T-helper 9 cell (primary cell): ENCODE measurements at regions not wholly inside any gene's neighbourhood (a gene's known extent, or its start where the extent isn't known, plus 50 kb on each side); places are given as distances from the start of the nearest gene placed in this dataset.
"Not testable (repeated sequence)": the region's sequence is repeated elsewhere in the genome, so short reads cannot be mapped to it uniquely, and the experiment has no call there.

Experiments
- DNase-seq: peaks from one replicate; pipeline ENCODE4 v3.0.0-alpha.2; 2020

DNA sequence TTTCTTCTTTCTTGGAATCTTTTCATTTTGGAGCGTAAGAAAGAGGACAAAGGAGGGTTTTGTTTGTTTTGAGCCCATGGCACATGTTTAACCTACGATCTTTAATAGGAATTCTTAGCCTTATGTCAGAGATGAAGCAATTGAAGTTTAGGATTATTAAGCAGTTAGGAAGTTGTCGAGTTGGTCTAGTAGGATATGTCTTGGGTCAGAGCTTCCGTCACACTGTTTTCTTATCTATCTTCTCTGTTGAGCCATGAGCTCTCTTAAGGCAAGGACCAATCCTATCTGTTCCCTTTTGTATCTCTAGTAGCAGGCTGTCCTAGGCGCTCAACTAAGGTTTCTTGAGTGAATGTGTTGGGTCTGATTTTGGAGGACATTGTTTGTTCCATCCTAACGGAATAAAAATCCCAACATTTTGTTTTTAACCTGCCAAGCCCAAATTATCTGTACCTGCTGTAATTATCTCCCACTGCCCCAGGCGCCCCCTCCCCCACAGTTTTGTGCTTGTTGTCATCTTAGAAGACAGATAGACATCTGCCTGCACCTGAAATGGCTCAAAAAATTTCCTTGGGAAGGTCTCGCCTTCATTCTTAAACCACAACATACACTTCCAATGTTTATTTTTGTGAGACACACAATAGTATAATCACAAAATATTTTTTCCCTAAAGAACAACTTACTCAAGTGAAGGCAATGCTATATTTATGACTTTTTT lies 95.3 kb upstream of the GADD45A start:
- DNase-seq: no peak

DNA sequence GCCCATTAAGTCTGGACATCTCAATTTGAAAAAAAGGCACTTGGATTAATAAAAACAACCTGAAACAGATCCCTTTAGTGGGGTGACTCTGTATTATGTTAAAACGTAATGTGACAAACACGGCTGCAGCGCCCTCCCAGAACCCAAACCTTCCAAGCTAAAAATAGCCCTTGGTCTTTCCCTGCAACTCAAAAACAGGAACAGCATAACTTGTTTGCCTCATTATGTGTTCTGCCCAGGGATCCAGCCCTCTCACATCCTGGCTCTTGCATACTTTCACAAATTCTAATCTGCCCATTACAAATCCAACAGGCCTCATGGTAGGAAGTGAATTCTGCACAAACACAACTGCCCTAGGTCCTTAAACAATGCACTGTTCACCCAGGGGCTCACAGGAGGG lies 94.7 kb upstream of the GADD45A start:
- no peak for DNase-seq

DNA sequence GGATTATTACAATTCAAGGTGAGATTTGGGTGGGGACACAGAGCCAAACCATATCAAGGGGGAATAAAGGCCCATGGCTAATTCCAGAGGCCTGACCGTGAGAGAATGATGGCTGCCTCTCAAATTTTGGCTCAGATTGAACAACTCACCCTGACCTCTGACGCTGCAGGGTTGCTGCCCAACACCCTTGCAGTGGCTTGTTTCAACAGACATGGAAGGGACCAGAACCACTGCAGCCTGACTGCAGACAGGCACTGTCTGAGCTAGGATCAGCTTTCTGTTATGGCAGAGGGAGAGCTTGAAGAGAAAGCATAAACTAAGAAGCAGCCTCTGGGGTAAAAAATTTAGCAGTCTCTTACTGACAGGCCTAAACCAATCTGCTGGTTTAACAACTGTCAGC lies 90.2 kb upstream of the GADD45A start:
- DNase-seq: no peak

DNA sequence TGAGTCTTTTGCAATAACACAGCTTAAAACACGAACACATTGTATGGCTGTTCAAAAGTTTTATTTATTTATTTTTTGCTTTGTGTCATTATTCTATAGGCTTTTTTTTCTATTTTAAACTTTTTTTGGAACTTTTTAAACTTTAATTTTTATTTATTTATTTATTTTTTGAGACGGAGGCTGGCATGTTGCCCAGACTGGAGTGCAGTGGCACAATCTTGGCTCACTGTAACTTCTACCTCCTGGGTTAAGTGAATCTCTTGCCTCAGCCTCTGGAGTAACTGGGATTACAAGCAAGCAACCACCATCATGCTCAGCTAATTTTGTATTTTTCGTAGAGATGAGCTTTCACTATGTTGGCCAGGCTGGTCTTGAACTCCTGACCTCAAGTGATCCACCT lies 88.3 kb upstream of the GADD45A start:
- no peak for DNase-seq

DNA sequence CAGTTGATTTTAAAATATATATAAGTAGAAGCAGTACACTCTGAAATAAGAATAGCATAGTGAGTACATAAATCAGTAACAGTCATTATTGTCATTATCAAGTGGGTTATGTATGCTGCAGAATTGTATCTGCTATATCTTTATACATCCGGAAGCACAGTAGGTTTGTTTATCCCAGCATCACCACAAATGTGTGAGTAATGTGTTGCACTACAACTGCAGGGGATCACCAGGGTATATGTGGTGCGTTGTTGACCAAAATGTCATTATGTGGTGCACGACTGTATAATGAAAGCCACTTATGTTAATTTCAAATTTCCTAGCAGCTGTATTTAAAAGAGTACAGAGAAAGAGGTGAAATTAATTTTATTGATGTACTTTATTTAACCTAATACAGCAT lies 87.7 kb upstream of the GADD45A start:
- no peak for DNase-seq

DNA sequence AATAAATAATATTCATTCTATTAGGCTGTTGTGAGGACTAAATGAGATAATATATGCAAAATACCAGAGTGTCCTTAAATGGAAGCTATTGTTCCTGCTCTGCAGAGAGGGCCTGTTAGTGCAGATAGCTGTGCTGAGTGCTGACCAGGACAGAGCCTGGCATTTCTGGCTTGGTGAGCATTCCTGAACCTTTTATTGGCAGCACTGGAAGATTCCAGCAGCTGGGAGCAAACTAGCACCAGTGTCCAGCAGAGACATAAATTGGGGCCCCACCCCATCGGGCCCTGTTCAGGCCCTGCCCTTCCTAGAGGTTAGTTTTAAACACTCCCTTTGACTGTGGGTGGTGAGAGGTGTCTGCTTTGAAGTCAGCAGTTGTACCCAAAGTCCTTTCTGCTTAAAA lies 85.9 kb upstream of the GADD45A start:
- DNase-seq: no peak

DNA sequence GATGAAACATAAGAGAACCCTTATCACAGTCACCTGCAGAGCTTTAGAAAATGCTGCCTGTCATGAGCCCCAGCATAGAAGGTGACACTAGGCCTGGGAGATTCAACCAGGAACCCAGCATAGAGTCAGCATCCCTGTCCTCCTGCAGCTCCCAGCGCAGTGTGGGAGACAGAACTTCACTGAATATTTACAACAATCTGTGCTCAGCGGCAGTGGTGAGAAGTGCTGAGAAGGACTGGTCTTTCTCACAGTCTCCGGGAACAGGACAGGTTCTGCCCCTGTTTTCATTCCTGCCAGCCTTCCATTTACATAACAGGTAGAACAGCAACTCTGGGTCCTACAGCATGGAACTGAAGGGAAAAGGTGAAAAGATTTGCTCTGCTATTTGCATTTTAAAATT lies 83.5 kb upstream of the GADD45A start:
- no peak for DNase-seq

DNA sequence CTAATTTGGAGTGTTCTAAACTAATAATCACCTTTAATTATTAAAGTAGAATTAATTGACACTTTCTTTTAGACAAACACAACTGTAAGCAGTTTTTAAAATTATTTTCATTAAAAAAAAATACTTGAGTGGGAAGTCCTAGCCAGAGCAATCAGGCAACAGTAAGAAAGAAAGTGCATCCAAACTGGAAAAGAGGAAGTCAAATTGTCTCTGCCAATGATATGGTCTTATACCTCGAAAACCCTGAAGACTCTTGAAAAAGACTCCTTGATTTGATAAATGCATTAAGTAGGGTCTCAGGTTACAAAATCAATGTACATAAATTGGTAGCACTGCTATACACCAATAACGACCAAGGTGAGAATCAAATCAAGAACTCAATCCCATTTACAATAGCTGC lies 83.0 kb upstream of the GADD45A start:
- DNase-seq: no peak

DNA sequence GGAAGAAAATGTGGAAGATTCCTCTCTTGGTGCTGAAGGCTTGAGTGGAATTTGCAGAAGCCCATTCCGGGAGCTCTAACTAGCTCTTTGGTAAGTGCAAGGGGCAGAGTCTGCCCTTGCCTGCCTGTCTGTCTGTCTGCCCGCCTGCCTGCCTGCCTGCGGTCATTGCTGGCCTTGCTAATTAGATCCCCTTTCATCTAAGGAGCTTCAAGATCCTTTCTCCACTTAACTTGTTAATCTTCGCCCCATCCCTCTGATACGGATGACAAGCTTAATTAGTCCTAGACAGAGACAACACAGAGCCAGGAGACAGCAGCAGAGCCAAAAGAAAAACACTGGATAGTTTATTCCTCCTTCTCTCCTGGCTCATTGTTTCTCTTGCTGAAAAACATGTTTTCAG lies 80.2 kb upstream of the GADD45A start:
- no peak for DNase-seq

DNA sequence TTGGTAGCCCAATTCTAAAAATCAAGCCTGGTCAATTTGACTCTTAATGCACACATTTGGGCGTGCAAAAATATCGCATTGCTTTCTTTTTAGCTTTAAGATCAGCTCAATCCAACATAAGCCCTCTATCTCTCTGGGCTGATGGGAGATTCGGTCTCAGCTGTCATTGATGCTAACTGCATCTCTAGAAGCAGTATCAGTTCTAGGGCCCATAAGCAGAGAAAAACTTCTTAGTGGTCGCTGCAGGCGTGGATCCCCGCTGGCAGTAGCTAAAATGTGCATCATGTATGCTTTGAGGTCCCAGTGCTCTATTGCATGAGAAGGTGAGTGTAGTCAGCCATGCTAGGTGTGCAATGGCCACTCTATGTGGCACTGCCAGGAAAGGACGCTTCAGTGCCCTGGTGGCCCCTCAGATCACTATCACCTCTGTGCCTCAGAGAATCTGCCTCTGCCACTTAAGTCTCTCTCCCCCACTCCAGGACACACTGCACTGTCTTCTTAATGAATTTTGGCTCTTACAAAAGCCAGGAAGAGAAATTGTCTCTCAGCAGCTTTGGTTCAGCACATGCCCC lies 79.7 kb upstream of the GADD45A start:
- DNase-seq: no peak

DNA sequence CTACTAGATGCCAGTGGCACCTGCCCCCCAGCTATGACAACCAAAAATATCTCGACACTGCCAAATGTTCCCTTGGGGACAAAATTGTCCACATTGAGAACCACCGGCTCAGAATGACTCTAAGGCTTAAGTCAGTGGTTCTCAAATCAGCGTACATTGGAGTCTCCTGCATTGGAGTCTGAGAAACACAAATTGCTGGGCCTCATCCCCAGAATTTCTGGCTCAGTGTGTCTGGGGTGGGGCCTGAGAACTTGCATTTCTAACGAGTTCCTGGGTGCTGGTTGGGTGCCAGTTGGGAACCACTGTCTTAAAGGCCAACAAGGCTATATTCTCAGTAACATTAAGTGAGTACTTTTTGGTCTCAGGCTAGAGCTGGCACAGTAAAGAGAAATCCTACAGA lies 77.7 kb upstream of the GADD45A start:
- no peak for DNase-seq

DNA sequence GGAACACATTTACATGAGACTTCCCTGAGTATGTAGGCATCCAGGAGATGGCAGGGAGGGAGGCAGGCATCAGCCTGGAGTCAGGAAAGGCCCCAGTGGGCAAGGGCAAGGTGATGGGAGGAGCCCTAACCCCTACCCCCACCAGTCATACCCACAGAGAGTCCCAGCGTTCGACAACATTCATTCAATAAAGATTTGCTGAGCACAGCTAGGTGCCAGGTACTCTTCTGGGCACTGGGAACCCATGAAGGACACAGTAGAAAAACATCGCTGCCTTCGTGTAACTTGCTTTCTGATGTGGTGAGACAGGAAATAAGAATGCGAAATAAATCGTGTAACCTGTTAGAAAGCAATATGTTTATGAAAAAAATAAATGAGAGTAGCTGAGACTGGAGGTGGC lies 77.3 kb upstream of the GADD45A start:
- no peak for DNase-seq

DNA sequence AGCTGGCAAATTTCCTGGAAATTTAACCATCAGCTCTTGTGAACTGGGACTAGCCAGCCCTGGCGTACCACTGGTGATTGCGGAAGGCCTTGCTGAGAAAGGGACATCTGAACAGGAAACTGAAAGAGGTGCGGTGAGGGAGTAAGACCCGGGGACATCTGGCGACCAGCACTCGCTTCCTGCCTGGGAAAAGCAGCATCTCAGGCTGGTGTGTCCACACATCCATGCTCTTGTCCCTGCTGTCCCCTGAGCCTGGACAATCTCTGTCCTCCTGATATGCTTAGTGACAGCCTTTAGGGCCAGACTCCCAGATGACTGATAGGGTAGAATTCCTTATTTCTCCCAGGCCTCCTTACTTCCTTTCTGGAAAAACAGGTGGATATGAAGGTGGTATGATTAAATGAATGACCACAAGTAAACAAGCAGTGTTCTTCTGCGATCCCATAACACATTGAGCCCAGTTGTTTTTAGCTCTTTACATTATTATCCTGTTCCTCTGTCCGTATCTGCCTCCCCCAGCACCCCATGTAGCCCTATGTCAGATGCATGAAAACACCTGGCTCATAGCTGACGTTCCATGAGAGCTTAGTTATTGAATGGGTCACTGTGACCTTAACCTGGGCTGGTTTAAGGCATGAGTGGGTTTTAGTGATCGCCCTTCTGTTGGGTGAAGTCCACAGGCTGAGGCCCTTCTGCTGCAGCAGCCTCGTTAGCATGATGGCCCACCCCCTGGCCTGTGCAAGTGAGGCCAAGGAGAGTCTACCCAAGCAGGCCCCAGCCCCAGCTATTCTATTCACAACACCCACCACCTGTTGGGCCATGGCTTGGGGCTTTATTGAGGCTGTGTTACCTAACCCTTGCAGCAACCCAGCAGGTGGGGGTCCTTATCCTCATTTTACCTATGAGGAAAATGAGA lies 76.1 kb upstream of the GADD45A start:
- no peak for DNase-seq

DNA sequence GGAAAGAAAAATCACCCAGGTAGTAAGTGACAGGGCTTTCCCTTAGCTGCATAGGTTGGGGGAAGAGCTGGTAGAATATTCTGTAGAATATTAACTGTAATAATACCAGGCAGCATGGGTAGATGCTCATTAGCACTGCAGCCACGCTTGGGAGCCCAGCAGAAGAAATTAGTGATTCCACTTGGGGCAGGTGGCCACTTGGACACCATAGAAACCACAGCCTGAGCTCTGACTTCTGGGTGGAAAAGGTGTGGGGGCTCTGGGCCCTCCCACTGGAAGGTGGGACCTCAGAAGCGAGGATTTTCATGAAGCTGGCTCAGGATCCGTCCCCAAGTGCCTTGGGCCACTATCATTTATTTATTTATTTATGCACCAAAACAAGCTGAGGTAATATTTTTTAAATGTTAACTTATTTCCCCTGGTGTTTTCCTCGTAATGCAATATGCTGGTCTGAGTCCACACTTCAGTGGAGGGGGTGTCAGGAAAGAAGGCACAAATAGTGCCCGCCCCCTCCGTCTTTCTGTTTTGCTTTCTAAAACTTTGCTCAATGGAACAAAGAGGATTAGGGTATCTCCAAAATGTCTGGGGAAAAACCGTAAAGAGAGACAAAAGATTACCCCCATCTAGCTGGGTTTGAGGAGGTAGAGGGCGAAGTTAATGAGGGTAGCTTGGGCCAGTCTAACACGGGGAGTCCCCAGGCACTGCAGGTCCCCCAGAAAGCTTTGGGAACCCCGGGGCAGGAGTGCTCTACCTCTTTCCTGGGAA lies 75.2 kb upstream of the GADD45A start:
- DNase-seq: no peak

DNA sequence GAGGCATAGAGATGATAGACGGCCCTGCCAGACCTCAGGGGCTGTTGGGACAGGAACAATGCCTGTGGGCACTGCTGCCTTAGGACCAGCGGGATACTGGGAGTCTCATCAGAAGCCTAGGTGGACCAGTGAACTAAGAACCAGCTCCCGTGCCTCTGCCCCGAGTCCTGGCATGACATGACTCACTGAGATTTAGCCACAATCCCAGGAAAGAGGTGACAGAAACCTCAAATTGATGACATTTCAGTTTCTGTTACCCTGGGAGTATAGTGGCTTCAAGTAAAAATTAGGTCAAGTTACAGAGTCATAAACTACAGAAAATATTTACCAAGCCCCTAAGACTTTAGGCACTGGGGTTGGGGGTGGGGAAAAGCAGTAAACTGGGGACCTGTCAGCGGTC lies 74.6 kb upstream of the GADD45A start:
- DNase-seq: no peak

DNA sequence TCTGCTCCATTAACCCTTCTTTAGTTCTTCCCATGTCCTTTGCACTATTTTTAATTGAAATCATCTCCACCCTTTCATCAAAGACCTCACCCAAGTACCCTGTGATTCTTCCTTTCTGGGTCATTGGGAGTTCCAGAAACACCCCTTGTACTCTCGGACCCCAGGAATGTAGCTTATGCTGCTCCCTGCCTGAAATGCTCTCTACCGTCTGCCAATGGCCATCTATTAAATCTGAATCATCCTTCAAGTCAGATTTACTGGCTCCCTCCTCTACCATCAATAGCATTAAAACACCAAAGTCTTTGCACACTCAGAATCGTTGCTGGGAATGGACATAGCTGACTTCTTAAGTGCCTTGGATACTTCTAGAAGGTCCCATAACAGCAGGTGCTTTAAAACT lies 73.2 kb upstream of the GADD45A start:
- no peak for DNase-seq

DNA sequence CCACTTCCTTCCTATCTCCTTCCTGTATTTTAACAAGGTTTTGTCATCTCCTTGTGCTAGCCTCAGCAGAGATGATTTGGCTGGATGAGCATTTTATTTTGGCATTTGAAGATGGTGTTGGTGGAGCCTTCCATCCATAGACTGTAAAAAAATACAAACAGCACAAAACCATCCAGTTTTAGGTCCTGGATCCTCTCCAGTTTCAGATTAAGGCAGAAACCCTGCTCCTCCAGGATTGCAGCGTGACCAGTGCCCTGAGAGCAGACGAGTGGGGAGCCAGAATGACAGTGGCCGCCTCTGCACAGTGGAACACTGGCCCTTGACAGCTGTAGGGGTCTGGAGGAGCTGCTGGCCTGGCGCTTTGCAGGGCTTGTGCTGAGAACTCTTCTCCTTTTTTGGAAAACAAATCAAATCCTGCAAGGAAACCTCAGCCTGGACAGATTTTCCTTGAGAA lies 72.2 kb upstream of the GADD45A start:
- no peak for DNase-seq

DNA sequence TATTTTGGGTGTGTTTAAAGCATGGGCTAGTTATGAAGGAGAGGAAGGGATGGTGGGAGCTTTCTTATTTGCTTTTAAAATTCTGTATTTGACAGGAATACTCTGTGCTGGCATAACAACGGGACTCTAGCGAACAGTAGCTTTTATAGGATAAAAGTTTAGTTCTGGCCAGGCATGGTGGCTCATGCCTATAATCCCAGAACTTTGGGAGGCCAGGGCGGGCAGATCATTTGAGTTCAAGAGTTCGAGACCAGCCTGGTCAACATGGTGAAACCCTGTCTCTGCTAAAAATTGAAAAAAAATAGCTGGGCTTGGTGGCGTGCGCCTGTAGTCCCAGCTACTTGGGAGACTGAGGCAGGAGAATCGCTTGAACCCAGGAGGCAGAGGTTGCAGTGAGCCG lies 71.5 kb upstream of the GADD45A start:
- not testable (repeated sequence) for DNase-seq

DNA sequence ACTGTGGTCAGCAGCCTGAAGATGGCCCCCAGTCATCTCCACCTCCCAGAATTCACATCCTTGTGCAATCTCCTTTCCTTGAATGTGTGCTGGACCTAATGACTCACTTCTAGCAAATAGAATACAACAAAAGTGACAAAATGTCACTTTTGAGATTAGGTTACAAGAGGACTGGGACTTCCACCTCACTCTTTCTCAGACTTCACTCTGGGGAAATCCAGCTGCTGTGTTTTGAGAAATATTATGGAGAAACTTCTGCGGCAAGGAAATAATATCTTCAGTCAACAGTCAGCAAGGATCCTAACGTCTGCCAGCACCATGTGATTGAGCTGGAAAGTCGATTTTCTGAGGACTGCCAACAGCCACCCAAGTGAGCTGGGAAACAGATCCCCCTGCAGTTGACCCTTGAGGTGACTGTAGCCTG lies 70.5 kb upstream of the GADD45A start:
- no peak for DNase-seq

DNA sequence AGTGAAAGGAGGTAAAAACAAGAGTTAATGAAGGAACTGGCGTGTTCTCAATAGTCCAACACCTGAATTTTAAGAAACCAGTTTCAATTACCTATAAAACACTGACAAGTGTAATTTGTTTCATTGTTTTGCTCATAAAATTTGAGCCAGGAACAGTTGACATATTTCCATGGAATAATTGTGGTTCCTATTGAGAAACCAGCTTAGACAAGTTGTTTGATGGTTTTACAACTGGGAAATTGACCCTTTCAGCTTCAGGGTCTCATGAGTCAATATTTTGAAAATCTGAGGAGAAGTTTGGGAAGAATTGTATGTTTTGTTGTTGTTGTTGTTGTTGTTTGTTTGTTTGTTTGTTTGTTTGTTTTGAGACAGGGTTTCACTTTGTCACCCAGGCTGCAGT lies 69.1 kb upstream of the GADD45A start:
- DNase-seq: no peak

DNA sequence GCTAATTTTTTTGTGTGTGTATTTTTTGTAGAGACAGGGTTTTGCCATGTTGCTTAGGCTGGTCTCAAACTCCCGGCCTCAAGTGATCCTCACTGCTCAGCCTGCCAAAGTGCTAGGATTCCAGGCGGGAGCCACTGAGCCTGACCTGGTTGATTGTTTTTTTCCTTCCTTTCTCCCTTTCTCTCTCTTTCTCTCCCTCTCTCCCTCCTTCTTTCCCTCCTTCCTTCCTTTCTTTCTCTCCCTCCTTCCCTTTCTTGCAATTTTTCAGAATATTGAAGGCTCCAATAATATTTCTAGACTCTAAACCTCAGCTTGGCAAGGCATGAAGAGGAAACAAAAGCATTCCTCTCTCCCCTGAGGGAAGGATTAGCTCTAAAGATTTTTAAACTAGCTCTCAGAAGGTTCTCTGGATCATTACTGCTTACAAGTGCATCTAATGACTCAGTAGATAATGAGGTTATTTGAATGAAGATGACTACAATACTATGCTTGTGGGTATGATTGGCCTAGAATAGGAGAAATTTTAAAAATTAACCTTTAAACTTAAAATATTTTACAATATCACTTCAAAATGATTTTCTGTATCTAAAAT lies 68.5 kb upstream of the GADD45A start:
- no peak for DNase-seq

DNA sequence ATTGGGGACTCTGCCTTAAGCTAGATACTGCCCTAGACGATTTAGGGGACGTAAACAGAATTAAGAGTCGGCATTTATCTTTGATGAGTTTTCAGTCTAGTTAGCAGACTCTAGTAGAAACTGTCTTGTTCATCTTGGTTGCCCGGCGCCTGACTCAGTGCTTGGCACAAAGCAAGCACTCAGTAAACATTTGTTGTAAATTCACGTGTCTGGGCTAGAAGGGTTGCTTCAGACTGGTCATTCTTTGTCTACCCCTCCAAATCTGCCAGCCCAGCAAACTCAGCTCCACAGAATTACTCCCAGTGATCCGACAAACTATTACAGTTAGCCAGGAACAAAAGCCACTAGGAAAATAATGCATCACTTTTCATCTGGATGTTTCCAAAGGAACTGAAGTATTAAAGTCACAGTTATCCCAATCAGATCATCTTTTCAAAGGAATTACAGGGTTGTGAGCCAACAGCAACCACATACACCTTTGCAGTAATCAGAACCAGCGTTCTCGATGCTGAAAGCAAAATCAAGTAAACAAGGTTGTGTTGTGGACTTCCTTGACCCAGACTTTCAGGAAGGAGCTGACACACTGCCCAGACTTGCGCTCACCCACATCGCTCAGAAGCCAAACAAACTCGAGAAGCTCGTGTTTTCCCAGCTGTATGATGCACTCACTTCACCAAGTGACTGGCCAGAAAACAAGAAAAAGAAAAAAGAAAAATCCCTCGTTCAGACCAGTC lies 66.5 kb upstream of the GADD45A start:
- DNase-seq: no peak
